ENCODE measurements at regions not wholly inside any gene's neighbourhood (a gene's known extent, or its start where the extent isn't known, plus 50 kb on each side); places are given as distances from the start of the nearest gene placed in this dataset.

DNA sequence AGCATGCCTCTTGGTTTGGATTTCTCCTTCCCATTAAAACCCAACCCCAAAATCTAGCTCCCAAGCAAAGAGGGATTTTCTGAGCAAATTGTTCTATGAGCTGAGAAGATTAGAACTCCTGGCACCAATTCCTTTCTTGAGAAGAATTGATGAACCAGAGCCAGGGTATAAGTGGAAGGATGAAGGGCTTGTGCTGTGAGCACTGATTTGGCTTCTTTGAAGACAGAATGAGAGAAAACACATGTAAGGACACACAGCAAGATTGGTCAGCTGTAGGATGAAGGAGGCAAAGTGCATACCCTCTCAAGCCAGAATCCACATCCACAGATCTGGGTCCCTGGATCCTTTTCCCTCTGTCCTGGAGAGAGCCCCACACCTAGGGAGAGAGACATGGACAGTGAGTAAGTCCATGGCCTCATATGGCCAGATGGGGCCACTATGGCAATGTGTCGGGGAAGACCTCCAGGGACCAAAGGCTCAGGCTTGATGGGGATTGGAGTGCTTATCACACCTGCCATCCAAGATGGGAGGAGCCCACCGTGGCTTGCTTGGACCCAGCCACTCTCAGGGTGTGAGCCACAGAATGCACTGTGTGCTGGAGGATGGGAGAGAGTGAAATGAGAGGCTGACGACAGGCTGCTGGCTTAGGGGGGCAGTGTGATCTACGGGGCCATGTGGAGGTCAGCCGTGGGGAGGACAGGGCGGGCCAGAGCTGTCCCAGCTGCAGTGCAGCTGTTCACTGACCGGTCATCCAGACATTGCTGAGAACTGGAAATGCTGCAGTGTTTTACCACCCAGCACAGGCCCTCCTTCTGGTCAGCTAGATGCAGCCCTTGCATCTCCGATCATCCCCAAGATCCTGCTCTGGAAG lies 339.8 kb downstream of the CYP26B1 start:
- no peaks in the 10 kb centered on the region for H3K27me3 ChIP-seq (ENCODE audit: control insufficient read depth, insufficient read depth, low read length)
- H3K27ac ChIP-seq (ENCODE audit: low read depth in 2 of 2, low read length in 2 of 2), result no peak overlapping the region
- H3K4me1 ChIP-seq (ENCODE audit: control insufficient read depth in 2 of 3, insufficient read depth in 2 of 3, low read depth in 1 of 3, low read length in 3 of 3), result no peaks in the 10 kb centered on the region
- H3K4me3 ChIP-seq (ENCODE audit: low read length in 3 of 3), result no peak overlapping the region
- no peaks in the 10 kb centered on the region for H3K36me3 ChIP-seq (ENCODE audit: control insufficient read depth in 2 of 3, insufficient read depth in 3 of 3, low read length in 3 of 3)
- H3K9ac ChIP-seq (ENCODE audit: low read length in 3 of 3), result no peak overlapping the region
- TF ChIP-seq, protein P1, sequence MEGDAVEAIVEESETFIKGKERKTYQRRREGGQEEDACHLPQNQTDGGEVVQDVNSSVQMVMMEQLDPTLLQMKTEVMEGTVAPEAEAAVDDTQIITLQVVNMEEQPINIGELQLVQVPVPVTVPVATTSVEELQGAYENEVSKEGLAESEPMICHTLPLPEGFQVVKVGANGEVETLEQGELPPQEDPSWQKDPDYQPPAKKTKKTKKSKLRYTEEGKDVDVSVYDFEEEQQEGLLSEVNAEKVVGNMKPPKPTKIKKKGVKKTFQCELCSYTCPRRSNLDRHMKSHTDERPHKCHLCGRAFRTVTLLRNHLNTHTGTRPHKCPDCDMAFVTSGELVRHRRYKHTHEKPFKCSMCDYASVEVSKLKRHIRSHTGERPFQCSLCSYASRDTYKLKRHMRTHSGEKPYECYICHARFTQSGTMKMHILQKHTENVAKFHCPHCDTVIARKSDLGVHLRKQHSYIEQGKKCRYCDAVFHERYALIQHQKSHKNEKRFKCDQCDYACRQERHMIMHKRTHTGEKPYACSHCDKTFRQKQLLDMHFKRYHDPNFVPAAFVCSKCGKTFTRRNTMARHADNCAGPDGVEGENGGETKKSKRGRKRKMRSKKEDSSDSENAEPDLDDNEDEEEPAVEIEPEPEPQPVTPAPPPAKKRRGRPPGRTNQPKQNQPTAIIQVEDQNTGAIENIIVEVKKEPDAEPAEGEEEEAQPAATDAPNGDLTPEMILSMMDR (IDR thresholded peaks at IDR 0.05; ENCODE audit: borderline replicate concordance, extremely low read depth, insufficient read depth), result no peak
- intact Hi-C loops (cut with DNase I), result no loop called here
- H3K9me3 ChIP-seq (ENCODE audit: control insufficient read depth in 2 of 3, insufficient read depth in 1 of 3, low read length in 3 of 3), result no peaks in the 10 kb centered on the region
- DNase-seq, result peak; percentile 59 to 88 (median 70)
- no peak for FAIRE-seq

DNA sequence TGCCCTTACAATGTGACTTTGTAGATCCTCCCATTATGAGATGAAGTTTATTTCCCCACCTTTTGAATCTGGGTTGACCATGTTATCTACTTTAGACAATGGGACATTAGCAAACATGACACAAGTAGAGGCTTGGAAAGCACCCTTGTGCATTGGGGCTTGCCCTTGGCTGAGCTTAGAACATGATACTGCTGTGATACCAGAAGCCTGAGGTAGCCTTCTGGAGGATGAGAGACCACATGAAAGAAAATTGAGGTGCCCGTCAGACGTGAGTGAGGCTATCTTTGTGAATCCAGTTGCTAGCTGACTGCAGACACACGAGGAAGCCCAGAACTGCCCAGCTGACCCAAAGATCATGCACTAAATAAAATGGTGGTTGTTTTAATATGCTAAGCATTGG lies 341.2 kb downstream of the CYP26B1 start:
- Histone ChIP-seq H3K27ac (ENCODE audit: low read depth in 2 of 2, low read length in 2 of 2) (no peak overlapping the region), H3K9me3 (ENCODE audit: control insufficient read depth in 2 of 3, insufficient read depth in 1 of 3, low read length in 3 of 3) (no peaks in the 10 kb centered on the region), H3K9ac (ENCODE audit: low read length in 3 of 3) (no peak overlapping the region), H3K36me3 (ENCODE audit: control insufficient read depth in 2 of 3, insufficient read depth in 3 of 3, low read length in 3 of 3) (no peaks in the 10 kb centered on the region), H3K27me3 (ENCODE audit: control insufficient read depth, insufficient read depth, low read length) (no peaks in the 10 kb centered on the region), H3K4me3 (ENCODE audit: low read length in 3 of 3) (no peak overlapping the region), H3K4me1 (ENCODE audit: control insufficient read depth in 2 of 3, insufficient read depth in 2 of 3, low read depth in 1 of 3, low read length in 3 of 3) (no peaks in the 10 kb centered on the region)
- TF ChIP-seq, protein P1 (IDR thresholded peaks at IDR 0.05; ENCODE audit: borderline replicate concordance, extremely low read depth, insufficient read depth), result no peak
- no peak for DNase-seq
- intact Hi-C loops (cut with DNase I), result no loop called here
- FAIRE-seq, result no peak

DNA sequence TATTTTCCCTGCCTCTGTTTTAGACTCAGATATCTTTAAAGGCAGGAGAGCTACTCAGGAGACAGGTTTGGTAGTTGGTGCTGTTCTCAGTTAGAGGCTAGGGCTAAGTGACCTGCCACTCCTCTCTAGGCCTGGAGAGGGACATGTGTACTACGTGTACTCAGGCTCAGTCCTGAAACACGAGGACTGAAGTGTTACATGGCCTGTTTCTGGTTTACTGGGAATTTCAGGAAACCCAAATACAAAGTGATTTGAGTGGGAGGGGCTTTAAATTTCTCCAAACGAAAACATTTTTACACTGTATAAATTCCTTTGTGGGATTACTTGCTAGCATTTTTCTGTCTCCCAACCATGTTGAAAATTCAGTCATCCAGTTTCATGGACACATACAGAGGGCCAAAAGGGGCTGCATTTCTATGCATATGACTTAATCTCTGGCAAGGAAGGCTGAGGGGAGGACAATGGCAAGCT lies 343.3 kb downstream of the CYP26B1 start:
- TF ChIP-seq, protein P1 (IDR thresholded peaks at IDR 0.05; ENCODE audit: borderline replicate concordance, extremely low read depth, insufficient read depth), result no peak
- no peak overlapping the region for H3K9ac ChIP-seq (ENCODE audit: low read length in 3 of 3)
- H3K27ac ChIP-seq (ENCODE audit: low read depth in 2 of 2, low read length in 2 of 2), result no peak overlapping the region
- peak in 1 of 5 donors; percentile 16 for DNase-seq
- H3K9me3 ChIP-seq (ENCODE audit: control insufficient read depth in 2 of 3, insufficient read depth in 1 of 3, low read length in 3 of 3), result no peaks in the 10 kb centered on the region
- no peak for FAIRE-seq
- no peaks in the 10 kb centered on the region for H3K36me3 ChIP-seq (ENCODE audit: control insufficient read depth in 2 of 3, insufficient read depth in 3 of 3, low read length in 3 of 3)
- H3K27me3 ChIP-seq (ENCODE audit: control insufficient read depth, insufficient read depth, low read length), result no peaks in the 10 kb centered on the region
- no peak overlapping the region for H3K4me3 ChIP-seq (ENCODE audit: low read length in 3 of 3)
- intact Hi-C loops (cut with DNase I), result no loop called here
- H3K4me1 ChIP-seq (ENCODE audit: control insufficient read depth in 2 of 3, insufficient read depth in 2 of 3, low read depth in 1 of 3, low read length in 3 of 3), result no peaks in the 10 kb centered on the region
